NCI-H446 (cell line): ENCODE measurements at regions not wholly inside any gene's neighbourhood (a gene's known extent, or its start where the extent isn't known, plus 50 kb on each side); places are given as distances from the start of the nearest gene placed in this dataset.
A peak's percentile ranks its signal among the peaks of the same experiment; 100 is the strongest.

Experiments
- DNase-seq, 2 experiments: peaks; one replicate each; lab custom pipeline; 2025; lab: John Stamatoyannopoulos, UW

DNA sequence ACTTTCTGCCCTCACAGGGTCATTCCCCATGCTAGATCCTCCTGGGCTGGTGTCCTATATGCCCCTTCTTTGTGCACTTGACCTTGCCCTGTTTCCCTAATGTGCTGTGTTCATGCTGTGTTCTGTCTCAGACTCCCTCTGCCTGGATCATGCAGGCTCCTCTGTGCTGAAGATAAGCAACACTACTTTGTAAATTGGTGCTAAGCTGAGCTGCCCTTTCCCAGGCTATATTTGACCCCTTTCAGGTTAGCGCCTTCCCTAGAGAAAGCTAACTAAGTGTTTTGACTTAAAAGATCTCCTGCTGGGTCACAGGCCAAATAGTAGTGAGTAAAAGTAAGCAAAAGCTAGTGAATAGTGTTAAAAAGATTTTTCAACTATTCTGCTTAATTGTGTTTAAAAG, 257.2 kb upstream of the RGPD4 start:
- DNase-seq = no peak

DNA sequence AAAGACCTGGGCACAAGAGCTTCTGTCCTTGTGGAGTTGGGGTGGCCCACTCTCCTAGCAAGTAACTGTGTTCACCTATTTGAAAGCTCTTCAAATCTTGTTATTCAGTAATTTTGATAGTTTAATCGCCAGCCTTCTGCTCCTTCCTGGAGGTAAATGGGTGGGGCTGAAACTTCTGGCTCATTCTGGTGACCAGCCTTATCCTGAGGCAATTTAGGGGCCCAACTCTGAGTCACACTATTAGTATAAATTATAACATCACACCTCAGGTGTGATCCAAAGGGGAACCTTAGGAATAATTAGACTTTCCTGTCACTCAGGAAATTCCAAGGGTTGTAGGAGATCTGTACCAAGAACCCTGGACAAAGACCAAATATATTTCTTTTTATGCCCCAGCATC, 255.8 kb upstream of the RGPD4 start:
- DNase-seq = no peak

DNA sequence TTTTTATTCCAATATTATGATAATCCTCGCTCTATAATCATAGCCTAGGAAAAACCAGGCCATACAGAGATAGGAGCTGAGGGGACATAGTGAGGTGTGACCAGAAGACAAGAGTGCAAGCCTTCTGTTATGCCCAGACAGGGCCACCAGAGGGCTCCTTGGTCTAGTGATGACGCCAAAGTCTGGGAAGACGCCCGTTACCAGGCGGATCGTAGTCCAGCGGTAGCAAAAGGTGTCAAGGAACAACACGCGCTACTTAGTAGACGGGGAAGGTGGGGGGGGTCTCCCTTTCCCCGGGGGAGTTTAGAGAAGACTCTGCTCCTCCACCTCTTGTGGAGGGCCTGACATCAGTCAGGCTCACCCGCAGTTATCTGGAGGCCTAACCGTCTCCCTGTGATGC, 253.8 kb upstream of the RGPD4 start:
- peak in 1 of 2 experiments; percentile 51 for DNase-seq

DNA sequence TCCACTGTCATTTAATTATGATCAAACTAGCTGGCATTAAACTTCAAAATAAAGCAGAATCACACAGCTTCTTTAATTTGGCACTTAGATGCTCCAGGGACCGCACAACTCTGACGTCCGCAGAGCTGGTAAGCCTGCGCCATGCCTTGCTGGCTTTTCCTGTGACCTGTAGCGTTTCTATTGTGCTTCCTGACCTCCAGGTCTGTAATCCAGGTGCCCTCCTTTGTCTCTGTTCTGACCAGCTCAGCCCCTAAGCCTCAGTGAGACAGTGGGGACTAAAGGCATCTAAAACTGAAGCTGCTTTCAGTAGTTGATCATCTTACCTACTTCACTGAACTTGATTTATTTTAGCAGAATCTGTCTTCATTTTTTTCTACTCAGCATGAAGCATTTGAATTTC, 249.7 kb upstream of the RGPD4 start:
- no peak for DNase-seq

DNA sequence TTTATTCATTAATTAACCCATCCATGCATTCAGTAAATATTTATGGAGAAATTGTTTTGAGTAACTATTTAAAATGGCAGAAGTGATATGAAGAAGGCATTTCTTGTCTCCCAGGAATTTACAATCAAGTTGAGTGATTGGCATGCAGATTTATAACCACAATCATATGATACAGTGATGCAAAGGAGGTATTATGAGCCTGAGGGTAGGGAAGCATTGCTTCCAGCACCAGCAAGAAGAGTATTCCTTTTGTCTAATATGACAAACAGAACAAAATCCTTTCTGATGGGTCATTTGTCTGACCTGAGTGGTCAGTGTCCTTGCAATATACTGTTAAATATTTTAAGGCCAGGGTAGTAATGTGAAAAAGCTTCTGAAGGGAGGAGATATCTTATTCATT, 244.2 kb upstream of the RGPD4 start:
- no peak for DNase-seq

DNA sequence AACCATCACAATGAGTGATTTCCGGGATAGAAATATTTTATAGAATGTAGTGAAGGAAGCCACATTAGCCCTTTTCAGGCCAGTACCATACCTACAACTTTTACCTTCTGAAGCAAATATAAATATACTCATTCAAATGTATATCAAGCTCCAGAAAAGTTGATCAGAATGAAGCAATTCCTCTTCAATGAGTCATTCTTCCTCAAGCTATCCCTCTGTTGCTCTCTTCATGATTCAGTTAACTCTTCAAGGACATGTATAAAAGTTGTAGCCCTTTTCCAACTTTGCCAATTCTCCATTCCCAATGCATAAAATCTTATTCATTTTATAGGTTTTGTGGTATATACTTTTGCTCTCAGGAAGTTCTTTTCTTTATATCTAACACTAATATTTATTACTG, 242.1 kb upstream of the RGPD4 start:
- no peak for DNase-seq

DNA sequence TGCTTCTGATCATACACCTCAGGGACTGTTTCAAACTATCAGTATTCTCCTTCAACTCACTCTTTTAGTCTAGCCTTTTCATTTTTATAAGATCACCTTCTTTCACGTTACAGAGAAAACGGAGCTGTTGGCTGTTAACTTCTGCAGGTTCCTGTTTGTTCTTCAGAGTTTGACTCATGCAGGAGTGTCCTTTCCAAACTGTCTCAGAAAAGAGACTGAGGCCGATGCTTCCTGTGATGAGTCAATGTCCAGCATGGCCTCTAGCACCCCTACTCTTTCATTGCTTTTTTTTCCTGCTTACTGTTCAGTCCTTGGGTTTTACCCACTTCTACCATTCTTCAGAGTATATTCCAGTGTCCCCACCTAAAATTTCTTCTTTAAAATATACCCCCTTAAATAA, 240.8 kb upstream of the RGPD4 start:
- DNase-seq = no peak

DNA sequence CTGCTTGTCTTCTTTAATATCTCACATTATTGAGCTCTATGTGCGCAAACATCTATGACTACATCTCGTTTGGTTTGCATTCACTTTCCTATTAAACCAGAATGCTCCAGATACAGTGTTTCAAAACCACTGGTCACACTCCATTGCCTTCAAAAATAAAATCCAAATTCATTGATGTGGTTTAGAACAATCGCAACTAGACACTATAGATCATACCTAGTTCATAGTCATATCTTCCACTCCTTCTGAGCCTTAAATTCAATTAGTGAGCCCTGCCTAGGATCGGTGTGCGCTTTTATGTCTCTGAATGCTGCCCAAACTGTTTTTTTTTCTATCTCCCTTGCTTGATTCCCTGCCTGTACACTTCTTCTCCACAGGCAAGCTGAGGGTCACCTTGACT, 238.5 kb upstream of the RGPD4 start:
- DNase-seq = no peak

DNA sequence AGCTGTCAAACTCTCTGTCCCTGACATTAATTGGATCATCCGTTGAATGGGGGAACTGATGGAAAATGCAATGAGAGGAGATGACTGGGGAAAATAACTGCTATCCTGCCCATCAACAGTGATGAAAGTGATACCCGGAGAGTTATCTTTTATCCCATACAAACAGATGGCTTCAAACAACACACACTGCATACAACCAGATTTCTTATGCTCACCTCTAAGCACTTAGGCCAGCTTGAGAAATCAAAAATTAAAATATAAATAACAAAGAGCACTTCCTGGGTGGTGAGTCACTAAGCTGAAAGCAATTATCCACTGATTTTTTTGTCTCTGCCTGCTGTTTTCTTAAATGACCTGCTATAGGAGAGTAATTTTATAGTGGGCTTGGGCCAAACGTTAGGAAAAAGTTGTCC, 237.6 kb upstream of the RGPD4 start:
- DNase-seq = no peak

DNA sequence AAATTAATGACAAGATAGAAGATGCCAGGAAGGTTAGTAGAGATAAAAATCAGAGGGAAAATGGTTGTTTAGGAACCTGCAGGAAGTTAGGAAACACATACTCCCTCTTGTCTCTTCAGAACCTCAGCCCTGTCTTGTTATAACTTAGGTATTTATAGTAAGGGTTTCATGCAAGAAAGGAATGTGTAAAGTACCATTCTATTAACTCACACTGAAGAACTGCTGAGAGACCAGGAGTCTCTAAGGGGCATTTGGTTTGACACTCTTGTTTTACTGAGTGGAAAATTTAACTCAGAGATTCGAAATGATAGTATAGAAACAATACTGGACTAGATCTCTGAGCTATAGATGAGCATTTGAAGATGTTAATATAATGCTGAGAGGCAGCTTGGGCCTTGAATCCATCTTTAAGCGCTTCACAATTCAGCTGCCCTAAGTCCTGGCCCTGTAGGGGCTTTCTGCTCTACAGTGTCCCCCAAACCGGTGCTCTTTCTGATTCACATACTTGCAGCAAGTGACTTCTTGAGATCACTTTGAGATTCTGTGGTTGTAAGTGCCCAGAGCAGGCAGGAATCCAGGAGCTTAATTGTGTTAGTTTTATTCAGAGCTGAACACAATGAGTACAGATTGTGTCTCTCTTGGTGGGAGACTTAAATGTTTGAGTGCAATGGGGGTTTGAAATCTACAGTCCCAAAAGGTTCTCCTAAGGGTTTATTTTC, 235.0 kb upstream of the RGPD4 start:
- no peak for DNase-seq

DNA sequence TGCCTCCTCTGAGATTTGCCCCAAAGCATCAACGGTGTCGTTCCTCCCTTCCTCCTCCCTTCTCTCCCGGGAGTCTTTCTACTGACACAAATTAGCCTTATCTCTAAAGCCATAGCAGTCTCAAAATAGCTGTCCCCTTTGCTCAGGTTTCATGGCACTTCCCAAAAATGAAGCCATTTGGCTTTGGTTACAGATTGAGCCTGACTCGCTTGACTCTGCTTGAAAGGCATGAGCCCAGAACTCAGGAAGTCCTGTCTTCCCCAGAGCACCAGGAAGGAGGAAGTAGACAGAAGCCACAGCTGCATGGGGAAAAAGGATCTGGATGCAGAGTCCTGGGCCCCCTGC, 234.4 kb upstream of the RGPD4 start:
- no peak for DNase-seq

DNA sequence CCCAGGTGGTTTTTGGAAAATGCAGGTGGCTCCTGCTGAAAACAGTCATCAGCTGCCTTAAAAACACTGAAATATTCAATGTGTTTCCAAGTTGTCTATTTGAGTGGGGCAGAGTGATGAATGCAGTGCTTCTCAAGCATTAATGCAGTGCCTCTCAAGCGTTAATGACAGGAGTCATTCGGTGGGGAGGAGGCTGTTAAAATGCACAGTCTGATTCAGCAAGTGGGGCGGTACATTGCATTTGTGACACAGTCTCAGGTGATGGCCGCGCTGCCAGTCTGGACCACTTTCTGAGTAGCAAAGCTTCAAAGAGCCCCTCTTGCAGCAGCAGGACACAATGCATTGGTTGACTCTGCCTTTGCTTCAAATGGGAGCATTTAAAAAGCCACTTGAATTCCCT, 231.4 kb upstream of the RGPD4 start:
- no peak for DNase-seq

DNA sequence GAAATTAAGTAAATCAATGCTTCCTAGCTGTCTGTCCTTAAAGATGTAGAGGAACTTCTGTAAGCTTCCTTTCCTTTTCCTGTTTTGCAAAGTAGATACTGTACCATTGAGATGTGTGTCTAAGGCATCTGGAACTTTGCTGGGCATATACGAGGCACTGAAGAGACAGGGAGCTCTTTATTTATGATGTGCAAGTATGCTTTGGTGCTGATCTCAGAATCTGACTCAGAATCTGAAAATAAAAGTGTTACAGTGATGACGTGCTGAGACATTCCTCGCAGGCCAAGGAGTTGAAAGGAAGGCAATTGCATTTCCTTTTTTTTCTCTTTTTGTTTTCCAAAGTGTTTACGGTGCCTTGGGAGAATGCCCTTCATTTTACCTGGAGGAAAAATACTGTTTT, 230.9 kb upstream of the RGPD4 start:
- no peak for DNase-seq

DNA sequence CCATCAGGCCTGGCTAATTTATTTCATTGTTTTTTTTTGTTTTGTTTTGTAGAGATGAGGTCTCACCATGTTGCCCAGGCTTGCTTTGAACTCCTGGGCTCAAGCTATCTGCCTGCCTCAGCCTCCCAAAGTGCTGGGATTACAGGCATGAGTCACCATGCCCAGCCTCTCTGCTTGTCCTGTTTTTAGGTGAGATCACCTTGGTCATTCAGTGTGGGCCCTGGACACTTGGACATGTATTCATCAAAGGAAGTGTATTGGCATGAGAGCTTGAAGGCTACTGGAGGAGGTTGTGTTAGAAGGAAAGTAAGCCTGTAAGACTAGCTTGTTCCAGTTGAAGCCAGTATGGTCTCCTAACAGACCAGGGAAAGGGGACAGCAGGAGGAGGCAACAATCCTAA, 229.2 kb upstream of the RGPD4 start:
- DNase-seq = no peak

DNA sequence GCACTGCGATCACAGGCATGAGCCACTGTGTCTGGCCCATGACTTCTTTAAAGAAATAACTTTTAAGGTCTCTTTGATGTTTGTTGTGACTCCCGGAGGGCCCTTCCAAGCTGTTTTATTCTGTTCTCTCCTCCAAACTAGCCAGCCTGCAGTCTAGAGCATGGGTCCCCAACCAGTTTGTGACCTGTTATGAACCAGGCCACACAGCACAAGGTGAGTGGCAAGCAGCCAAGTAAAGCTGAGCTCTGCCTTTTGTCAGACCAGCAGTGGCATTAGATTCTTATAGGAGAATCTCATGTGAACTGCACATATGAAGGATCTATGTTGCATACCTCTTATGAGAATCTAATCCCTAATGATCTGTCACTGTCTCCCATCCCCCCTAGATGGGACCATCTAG, 223.9 kb upstream of the RGPD4 start:
- DNase-seq = no peak

DNA sequence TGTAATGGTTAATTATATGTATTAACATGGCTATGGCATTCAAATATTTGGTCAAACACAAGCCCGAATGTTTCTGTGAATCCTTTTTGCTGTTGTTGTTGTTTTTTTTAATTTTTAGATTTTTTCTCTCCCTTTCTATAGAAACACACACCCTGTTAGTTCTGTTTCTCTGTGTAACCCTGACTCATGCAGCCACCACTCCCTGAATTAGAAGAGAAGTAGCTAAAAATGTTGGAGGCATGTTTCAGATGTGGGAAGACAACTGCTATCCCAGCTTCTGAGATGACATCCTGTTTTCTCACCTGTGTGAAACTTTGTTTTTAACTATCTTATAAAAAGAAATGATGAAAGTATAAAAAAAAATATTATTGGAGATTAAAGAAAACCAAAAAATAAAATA, 219.6 kb upstream of the RGPD4 start:
- no peak for DNase-seq

DNA sequence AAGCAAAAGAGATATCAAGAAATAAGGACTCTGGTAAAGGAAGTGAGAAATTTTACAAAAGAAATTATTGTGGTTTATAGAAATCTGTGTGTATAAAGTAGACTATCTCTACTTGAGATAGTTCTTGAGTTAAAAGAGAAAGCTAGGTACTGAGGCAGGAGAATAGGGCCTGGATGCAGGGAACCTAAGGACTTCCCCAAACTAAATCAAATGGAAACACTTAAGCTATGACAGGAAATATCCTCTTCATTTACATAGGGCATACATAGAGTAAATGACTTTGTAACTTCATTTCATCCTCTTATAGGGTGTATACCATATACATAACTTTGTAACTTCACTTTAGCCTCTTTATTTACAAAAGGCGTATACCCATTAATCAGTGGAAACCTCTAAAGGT, 219.2 kb upstream of the RGPD4 start:
- no peak for DNase-seq

DNA sequence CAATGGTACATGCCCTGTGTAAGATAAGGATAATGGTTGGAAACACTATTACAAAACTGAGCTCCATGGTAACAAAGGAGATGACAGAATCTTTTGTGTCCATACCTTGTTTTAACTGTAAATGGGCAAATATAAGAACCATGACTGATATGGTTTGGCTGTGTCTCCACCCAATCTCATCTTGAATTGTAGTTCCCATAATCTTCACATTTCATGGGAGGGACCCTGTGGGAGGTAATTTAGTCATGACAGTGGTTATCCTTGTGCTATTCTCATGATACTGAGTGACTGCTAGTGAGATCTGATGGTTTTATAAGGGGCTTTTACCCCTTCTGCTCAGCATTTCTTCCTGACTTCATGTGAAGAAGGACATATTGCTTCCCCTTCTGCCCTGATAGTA, 211.7 kb upstream of the RGPD4 start:
- DNase-seq = no peak

DNA sequence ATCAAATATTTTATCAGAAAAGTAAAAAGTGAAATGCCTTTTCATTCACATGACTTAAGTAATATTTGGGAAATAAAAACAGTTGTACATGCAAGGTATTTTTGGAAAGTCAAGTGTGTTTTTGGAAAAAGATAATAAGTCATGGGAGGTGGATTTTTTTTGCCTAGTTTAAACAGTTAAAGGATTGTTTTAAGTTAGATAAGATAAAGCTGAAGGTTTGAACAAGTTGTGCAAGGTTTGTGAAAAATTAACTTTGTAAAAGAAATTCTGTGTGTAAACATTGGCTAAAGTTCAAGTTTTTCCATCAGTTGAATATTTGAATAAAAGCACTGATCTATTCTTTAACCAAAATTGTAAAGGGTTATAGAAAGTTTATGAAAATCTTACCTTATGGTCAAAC, 207.9 kb upstream of the RGPD4 start:
- no peak for DNase-seq

DNA sequence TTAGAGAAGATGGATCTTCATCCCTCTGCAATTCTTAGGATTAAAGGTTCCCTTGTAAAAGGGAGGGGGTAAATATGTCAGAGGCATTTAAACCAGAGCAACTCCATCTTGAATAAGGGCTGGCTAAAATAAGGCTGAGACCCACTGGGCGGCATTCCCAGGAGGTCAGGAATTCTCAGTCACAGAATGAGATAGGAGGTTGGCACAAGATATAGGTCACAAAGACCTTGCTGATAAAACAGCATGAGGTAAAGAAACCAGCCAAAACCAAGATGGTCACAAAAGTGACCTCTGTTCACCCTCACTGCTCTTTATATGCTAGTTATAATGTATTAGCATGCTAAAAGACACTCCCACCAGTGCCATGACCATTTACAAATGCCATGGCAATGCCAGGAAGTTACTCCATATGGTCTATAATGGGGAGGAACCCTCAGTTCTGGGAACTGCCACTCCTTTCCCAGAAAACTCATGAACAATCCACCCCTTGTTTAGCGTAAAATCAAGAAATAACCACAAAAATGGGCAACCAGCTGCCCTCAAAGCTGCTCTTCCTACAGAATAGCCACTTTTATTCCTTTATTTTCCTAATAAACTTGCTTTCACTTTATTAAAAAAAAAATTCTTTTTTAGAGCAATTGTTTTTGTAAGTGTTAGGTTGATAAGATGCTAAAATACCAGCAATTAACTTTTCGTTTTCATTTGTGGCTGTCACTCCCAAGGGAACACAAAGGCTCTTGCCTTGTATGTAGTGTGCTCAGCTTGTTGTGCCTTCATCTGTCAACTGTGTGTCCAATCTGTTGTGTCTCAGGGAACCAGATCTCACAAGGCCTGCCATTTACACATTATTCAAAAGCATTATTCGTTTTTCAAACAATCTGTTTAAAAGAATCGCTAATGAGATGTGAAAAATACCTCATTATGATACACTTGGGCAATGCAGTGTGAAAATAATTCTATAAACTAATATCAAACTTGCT, 205.2 kb upstream of the RGPD4 start:
- DNase-seq = no peak

DNA sequence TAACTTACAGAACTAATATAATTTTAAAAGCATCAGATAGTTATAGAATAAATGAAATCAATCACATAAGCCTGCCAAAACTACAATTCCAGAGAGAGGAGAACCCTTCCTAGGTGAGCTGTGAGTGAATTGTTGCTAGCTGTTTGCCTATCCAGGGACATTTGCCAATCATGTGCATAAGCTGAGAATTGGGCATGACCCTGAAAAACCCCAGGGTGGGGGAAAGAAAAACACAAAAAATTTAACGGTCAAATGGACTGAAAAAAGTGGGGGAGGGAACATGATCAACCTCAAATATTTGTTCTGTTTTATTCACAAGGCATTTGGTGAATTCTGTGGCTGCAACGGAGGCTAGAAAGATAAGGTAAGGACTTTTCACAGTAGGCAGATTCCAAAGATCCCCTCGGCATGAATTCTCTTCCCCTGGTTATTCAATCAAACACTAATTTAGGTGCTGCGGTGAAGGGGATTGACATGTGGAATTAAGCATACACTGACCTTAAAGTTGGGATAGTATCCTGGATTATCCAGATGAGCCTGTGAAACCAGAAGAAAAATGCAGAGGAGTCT, 203.9 kb upstream of the RGPD4 start:
- DNase-seq = no peak

DNA sequence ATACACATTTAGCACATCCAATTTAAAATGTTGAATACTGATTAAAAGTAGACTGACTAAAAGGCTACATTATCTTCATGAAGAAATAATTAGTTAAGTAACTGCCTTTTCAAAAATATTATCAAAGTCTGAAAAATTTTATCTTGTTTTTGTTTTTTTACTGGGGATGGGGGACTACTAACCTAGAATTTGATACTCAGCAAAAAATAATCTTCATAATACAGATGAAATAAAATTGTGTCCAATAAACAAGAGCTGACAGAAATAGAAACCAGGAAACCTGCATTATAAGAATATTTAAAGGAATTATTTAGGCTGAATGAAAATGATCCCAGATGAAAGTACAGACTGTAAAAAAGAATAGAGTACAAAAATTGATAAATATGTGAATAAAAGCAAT, 200.7 kb upstream of the RGPD4 start:
- DNase-seq = no peak

DNA sequence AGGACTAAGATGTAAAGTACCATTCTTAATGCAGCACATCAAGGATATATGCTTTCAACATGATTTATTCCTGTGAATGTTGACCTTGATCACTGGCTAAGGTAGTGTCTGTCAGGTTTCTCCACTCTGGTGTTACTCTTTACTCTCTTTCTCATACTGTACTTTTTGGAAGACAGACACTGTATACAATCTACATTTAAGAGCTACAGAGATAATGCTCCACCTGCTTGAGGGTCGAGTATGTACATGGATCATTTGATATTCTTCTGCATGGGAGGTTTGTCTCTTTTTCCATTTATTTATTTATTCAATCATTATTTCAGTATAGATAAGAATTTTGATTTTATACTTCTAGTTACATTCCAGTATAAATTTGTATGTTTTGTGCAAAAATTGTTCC, 199.5 kb upstream of the RGPD4 start:
- no peak for DNase-seq
